Right renal pelvis (tissue), 4 donors: ENCODE measurements at regions not wholly inside any gene's neighbourhood (a gene's known extent, or its start where the extent isn't known, plus 50 kb on each side); places are given as distances from the start of the nearest gene placed in this dataset.

Source experiments
- DNase-seq, 4 donors: peaks; one replicate each; pipeline ENCODE4 v3.0.0-alpha.2; 2013; ENCODE audit warnings: low read depth in 4 of 4, low spot score in 3 of 4, missing footprints in 1 of 4

DNA sequence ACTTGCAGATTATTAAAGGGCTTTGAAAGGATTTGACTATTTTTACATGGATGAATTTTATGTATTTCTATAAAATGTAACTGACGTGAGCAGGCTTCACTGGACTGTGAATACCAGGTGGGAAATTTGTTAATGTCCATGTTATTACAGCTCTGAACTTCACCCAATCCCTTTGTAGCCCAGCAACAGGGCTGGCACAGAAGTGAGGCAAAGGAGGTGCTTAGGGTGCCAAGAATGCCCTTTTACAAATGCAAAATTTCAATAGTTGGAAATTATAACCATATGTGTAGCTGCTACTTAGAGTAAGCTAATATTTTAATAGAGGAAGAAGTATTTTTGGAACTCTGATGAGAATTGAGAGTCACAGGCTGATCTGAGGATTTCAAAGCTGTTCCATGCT lies 53.7 kb upstream of the FAM98A start:
- DNase-seq, result no peak

DNA sequence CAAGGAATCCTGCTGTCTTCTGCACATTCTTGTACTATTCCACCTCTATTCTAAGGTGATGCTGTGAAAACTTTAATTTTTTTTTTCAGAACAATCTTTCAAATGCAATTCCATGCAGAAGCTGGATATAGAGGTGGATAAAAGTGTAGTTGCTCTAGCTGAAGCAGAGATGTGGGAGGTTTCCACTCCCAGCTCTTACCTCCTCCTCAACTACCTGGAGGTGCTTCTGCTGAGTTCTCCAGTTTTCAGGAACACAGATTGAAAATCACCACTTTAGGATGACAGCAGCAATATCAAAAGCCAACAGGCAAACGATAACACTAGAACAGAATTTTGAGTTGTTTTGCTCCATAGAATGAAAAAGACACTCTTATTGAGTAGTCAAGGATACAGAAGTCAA lies 51.1 kb upstream of the FAM98A start:
- no peak for DNase-seq
